ENCODE measurements at regions not wholly inside any gene's neighbourhood (a gene's known extent, or its start where the extent isn't known, plus 50 kb on each side); places are given as distances from the start of the nearest gene placed in this dataset.

- DNase-seq: no peak
- TF ChIP-seq, protein P1, sequence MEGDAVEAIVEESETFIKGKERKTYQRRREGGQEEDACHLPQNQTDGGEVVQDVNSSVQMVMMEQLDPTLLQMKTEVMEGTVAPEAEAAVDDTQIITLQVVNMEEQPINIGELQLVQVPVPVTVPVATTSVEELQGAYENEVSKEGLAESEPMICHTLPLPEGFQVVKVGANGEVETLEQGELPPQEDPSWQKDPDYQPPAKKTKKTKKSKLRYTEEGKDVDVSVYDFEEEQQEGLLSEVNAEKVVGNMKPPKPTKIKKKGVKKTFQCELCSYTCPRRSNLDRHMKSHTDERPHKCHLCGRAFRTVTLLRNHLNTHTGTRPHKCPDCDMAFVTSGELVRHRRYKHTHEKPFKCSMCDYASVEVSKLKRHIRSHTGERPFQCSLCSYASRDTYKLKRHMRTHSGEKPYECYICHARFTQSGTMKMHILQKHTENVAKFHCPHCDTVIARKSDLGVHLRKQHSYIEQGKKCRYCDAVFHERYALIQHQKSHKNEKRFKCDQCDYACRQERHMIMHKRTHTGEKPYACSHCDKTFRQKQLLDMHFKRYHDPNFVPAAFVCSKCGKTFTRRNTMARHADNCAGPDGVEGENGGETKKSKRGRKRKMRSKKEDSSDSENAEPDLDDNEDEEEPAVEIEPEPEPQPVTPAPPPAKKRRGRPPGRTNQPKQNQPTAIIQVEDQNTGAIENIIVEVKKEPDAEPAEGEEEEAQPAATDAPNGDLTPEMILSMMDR (IDR thresholded peaks at IDR 0.05; ENCODE audit: low read depth, low read length, missing control alignments): no peak
- no peak overlapping the region for H3K4me3 ChIP-seq (ENCODE audit: low read depth, low read length)
- no peak overlapping the region for H3K27ac ChIP-seq
- H3K27me3 ChIP-seq (replicated peaks): no peaks in the 10 kb centered on the region
- H3K36me3 ChIP-seq (replicated peaks): no peaks in the 10 kb centered on the region
- in situ Hi-C loops (cut with HindIII; ENCODE audit: low pct_ligation_motif_present, low sequenced_read_pairs): no loop called here
Observed at GRCh38 chr1:232212253-232212652, 417.7 kb downstream of the SIPA1L2 start.

GRCh38 chr1:232211149-232211548 is 418.8 kb downstream of the SIPA1L2 start:
- no peaks in the 10 kb centered on the region for H3K27me3 ChIP-seq (replicated peaks)
- in situ Hi-C loops (cut with HindIII; ENCODE audit: low pct_ligation_motif_present, low sequenced_read_pairs): no loop called here
- TF ChIP-seq, protein P1 (IDR thresholded peaks at IDR 0.05; ENCODE audit: low read depth, low read length, missing control alignments): peak; percentile 59
- no peak for DNase-seq
- no peak overlapping the region for H3K4me3 ChIP-seq (ENCODE audit: low read depth, low read length)
- H3K27ac ChIP-seq: no peak overlapping the region
- no peaks in the 10 kb centered on the region for H3K36me3 ChIP-seq (replicated peaks)

GRCh38 chr1:232209357-232209756 is 420.6 kb downstream of the SIPA1L2 start:
- no peaks in the 10 kb centered on the region for H3K36me3 ChIP-seq (replicated peaks)
- no peak overlapping the region for H3K4me3 ChIP-seq (ENCODE audit: low read depth, low read length)
- no peak overlapping the region for H3K27ac ChIP-seq
- TF ChIP-seq, protein P1 (IDR thresholded peaks at IDR 0.05; ENCODE audit: low read depth, low read length, missing control alignments): no peak
- in situ Hi-C loops (cut with HindIII; ENCODE audit: low pct_ligation_motif_present, low sequenced_read_pairs): no loop called here
- DNase-seq: no peak
- H3K27me3 ChIP-seq (replicated peaks): no peaks in the 10 kb centered on the region

GRCh38 chr1:232207073-232207866 is 422.7 kb downstream of the SIPA1L2 start:
- in situ Hi-C loops (cut with HindIII; ENCODE audit: low pct_ligation_motif_present, low sequenced_read_pairs): no loop called here
- Histone ChIP-seq H3K4me3 (ENCODE audit: low read depth, low read length) (no peak overlapping the region), H3K36me3 (replicated peaks) (no peaks in the 10 kb centered on the region), H3K27me3 (replicated peaks) (no peaks in the 10 kb centered on the region), H3K27ac (no peak overlapping the region)
- TF ChIP-seq, protein P1 (IDR thresholded peaks at IDR 0.05; ENCODE audit: low read depth, low read length, missing control alignments): no peak
- DNase-seq: no peak

DNA sequence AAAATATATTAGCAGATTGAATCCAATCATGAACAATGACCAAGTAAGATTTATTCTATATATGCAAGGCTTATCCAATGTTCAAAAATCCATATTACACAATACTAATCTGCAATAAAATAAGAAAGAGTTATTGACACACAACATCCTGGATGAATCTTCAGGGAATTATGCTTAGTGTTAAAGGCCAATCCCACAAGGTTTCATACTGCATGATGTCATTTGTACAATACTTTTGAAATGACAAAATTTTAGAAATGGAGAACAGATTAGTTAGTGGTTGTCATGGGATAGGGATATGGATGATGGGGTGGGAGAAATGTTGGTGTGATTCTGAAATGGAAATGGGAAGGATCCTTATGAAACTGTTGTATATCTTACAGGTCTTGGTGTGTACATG is 425.7 kb downstream of the SIPA1L2 start:
- TF ChIP-seq, protein P1 (IDR thresholded peaks at IDR 0.05; ENCODE audit: low read depth, low read length, missing control alignments): no peak
- H3K4me3 ChIP-seq (ENCODE audit: low read depth, low read length): no peak overlapping the region
- in situ Hi-C loops (cut with HindIII; ENCODE audit: low pct_ligation_motif_present, low sequenced_read_pairs): no loop called here
- H3K27ac ChIP-seq: no peak overlapping the region
- DNase-seq: no peak
- no peaks in the 10 kb centered on the region for H3K36me3 ChIP-seq (replicated peaks)
- H3K27me3 ChIP-seq (replicated peaks): no peaks in the 10 kb centered on the region

DNA sequence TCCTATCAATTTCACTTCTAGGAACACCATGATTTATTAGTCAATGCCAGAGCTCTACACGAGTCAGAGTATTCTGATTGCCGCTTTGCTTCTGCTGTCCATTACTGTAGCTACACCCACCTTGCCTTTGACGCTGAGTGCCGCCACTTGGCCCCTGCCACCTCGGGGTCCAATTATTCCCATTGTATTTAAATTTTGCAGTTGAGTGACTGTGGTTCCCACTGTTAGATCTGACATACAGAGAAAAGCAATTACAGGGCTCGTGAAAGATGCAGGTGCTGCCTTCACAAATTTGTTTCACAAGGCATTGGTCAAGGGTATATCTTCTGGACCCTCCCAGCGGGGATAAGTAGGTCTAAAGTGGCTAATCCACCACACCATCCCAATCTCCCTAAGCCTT is 428.9 kb downstream of the SIPA1L2 start:
- TF ChIP-seq, protein P1 (IDR thresholded peaks at IDR 0.05; ENCODE audit: low read depth, low read length, missing control alignments): no peak
- Histone ChIP-seq H3K4me3 (ENCODE audit: low read depth, low read length) (no peak overlapping the region), H3K36me3 (replicated peaks) (no peaks in the 10 kb centered on the region), H3K27me3 (replicated peaks) (no peaks in the 10 kb centered on the region), H3K27ac (no peak overlapping the region)
- no peak for DNase-seq
- in situ Hi-C loops (cut with HindIII; ENCODE audit: low pct_ligation_motif_present, low sequenced_read_pairs): no loop called here
